ENCODE measurements at regions not wholly inside any gene's neighbourhood (a gene's known extent, or its start where the extent isn't known, plus 50 kb on each side); places are given as distances from the start of the nearest gene placed in this dataset.
A peak's percentile ranks its signal among the peaks of the same experiment; 100 is the strongest.

DNA sequence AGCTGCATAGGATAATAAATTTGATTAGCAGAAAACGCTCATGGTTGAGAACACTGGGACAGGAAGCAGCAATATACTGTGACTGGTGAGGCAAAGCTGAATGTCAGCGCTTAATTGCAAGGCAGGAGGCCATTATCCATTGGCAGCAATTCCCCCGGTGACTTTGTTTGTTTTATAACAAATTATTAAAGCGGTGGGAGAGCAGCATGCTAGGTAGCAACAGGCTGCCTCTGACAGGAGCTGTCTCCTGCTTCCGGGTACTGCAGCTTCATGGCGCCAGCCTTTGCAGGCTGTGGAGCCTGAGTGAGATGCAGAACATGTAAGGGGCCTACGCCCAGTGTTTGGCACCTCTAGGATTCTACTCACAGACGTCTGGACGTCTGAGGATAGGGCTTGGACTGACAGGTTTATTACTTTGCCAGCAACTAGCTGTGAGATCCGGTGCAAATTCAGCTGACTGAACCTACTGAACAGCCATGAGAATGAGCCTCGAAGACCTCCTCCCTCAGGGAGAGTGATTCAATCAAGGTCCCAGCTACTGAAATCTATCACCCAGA lies 82.1 kb upstream of the SSTR1 start:
- DNase-seq: no peak

DNA sequence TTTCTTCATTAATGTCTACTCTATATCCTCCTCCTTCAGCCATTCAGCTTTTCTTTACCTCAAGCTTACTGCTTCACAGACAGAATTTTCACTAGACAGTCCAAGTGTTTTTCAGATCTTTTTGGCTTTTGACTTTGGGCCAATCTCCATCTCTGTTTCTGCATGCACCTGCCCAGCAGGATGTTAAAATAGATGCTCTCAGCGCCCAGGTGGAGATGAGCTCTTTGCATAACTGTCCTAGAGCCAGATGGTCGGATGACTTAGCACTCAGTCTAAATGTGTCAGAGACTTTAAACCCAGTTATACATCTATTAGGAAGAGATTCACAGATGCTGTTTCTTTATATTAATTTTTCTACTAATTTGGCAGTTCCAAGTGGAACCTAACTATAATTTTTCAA lies 80.3 kb upstream of the SSTR1 start:
- DNase-seq: no peak

DNA sequence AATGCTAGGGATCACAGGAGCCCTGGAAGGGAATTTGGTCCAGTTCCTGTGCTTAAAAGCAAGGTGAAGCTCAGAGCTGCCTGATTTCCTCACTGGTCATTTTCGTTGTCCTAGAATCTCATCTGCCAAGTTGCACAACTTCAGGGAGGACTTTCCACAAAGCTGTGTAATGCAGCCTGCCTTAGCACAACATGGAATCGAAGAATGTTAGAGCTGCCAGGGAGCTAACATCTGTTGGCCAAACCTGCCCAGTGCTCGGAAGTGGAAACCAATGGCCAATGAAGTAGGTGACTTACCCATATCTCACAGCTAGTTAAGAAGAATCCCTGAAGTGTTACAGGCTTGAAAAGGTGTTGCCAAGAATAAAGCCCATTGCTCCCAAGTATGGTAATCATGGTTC lies 79.9 kb upstream of the SSTR1 start:
- no peak for DNase-seq

DNA sequence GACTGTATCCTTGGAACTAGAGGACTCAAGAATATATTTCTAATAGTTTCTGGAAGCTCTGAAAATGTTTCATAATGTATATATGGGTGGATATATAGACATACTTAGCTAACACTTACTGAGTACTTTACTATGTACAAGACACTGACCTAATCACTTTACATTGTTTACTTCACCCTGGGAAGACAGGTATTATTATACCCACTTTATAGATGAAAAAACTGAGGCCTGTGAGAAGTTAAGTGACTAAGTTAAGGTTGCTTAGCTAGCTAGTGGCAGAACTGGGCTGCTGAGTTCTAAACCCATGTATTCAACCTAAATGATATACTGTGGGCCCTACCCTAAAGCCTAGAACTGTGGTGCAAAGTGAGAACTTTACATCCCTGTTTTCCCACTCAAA lies 79.1 kb upstream of the SSTR1 start:
- DNase-seq: no peak

DNA sequence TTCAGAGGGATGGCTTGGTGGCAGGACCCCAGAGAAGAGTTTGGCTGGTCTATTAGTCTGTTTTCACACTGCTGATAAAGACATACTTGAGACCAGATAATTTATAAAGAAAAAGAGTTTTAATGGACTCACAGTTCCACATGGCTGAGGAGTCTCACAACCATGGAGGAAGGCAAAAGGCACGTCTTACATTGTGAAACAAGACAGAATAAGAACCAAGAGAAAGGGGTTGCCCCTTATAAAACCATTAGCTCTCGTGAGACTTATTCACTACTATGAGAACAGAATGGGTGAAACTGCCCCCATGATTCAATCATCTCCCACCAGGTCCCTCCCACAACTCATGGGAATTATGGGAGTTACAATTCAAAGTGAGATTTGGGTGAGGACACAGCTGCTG lies 78.5 kb upstream of the SSTR1 start:
- no peak for DNase-seq

DNA sequence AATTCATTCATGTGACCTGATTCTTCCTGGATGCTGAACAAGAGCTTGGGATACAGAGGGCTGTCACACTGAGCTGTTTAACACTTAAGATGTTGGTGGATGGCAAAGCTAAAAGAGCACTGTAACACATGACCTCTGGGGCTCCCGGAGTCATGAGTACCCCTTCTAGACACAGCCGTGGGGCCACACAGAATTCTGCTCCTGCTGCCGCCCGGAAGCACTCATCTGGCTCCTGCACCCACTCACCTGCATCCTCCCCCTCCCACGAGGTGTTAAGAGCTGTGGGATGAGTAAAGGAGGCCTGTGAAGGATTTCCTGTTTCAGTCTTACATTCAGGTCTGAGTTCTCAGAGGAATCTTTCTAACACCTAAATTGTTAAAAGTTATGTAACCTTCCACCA lies 78.0 kb upstream of the SSTR1 start:
- peak; percentile 21 for DNase-seq

DNA sequence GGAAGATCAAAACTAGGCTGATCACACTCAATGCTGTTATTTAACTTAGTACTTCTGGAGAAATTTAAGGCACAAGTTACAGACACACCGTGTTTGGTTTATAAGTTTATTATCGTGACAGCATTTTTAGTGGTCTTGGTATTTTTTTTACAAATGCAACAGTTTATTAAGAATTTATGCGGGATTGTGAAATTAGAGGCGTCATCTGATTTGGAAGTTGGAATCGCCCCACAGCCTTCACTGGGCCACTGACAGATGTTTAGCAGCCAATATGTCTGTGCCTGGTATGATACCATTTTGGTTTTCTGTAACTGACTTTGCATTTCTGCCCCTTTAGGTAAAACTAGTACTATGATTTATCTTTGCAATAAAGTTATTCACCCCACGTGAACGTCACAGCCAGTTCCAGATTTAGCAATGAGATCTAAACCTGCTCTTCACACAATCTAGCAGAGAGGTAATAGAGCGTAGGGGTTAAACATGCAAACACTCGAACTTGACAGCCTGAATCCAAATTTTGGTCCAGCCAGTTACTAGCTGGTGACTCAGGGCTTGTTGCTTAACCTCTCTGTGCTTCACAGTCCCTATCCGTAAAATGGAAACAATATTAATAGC lies 73.2 kb upstream of the SSTR1 start:
- no peak for DNase-seq

DNA sequence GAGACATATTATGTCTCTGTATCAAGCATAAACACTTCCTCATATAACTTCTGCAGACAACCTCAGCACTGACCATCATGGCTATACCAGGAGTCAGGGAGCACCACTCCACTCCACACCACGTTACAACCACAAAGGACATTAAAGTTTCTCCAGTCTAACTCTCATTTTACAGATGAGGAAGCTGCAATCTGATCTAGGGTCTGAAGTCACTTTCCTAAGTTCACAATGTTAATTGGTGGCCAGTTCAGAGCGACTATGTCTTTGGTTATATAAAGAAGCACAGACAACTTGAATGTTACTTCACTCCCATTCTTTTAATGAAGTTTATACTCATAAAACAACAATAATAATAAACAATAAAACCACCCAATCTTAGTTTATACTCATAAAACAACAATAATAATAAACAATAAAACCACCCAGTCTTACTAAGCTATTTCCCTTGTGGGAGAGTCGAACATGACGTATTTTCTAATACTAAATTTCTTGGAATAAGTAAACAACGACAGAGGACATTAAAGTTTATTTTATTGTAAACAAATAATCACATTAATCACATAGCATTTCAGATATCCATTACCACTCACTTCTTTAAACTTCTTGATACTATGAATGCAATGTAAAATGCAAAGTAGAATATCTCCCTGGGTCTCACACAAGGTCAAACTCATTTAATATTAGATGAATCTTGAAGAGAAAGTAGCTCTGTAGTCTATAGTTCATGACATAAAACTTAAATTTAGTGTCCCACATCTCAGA lies 72.4 kb upstream of the SSTR1 start:
- DNase-seq: no peak

DNA sequence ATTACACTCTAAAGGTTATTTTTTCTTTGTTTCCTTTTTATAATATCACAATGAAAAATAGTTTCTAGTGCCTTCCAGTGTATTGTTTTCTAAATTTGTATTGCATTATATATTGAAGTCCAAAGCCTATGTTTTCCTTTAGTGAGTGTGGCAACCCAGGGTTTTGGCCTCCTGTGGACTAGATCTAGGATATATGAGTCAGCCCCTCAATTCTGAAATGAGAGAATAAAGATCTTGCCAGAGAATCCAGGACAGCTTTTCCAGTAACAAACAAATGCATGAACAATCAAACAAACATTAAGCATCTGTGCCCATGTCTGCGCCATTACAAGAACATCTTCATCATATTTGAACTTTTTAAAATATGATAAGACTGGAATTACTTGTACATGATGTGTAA lies 70.7 kb upstream of the SSTR1 start:
- DNase-seq: no peak

DNA sequence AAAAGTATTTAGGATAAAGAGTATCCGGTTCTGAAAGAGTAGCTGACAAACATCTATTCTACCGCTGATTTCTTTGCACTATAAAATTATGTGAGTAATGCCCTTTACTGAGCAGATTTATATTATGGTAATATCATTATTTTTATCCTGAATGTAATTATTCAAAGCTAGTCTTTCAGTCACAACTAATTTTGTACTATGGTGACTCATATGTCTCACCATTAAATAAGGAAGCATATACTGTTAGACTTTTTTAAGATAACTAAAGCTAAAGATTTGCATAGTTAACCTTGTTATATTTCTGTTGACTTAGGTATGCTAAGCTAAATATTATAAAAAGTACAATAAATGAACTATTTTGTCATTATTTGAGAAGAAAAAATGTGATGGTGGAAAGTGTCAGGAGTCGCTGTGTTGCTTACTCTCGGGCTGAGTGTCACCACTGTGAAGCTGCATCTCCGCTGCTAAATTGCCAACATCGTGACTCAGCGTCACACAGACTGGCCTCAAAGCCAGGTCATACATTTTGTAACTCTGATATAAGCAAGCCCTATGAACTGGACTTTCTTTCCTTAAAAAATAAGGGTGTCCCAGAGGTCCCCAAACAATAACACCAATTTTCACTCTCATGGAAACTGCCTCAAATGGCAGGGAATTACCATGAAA lies 69.1 kb upstream of the SSTR1 start:
- no peak for DNase-seq

DNA sequence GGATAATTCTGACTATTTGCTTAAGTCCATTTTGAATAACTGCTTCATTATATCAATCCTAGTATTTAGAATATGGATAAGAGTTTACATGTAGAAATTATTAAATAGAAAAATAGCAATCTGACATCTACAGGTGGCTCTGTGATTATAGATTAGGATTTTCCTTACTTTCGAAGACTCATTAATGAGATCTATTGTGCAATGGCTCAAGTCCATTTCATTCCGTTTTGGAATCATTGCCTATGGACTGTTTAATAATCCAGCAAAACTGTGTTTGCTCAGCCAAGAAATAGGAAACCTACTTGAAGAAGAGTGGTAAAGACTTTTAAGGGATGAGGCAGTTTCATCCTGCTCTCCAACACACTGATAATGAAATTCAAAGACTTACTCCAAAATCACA lies 67.8 kb upstream of the SSTR1 start:
- no peak for DNase-seq

DNA sequence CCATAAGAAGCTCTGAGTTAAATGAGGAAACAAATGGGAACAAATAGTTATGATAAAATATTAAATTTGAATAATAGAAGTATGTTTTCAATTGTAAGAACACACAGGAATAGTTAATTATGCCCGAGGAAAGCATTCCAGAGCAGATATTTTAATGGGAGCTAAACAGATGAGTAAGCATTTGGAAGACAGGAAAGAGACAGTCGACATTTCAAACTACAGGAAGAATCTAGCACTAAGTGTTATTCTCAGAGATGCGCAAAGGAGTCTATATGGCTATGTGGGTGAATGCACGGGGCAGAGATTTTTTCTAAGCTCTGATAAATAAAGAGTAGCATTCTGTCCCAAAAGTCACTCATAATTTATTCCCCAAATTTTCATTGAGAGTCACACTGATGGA lies 64.5 kb upstream of the SSTR1 start:
- no peak for DNase-seq

DNA sequence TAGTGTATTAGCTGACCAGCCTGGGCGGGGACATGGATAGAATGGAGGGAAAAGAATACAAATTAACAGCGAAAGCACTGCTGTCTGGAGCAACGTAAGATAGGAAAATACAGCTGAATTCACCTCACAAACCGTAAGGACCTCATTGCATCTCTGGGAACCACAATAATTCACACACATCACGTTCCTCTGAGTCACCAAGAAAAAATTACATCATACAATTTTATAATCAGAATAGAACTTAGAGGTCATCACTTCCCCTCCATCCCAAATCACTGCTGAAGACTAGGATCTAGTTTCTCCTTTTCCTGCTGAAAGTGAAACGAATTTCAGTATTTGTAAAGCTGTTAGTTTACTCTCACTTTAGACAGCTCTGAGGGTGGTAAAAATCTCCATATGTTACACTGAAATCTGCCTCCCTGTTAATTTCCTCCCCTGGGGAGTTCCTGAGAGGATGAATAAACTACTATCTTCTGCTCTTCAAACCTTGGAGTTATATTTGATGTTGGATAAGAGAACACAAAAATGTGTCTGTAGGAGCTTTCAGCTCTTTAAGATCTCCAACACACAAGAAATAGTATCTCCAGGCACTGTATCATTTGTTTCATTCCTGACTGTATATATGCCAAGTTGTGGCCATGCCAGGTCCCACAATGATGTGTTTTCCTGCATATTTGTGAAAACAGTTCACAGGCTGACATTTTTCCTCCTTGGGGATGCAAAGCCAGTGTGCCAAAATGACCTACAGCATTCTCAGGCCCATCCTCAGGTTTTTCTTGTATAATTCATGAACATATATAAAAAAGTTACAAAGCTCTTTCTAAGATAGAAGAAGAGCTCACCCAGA lies 63.8 kb upstream of the SSTR1 start:
- no peak for DNase-seq

DNA sequence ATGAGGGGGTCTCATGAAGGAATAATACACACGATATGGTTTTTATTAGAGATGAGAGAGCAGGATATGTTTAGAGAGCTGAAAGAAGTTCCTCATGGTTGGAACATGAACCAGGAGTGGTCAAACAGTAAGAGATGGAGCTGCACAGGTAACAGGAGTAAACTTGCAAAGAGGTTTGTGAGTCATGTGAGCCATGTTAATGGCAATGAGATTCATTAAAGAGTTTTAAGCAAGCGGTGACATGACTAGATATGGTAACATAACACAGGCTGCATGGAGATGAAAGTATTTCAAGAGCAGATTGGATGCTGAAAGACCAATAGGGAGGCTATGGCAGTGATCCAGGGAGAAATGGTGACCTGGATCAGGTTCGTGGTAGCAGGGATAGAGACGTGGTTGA lies 62.6 kb upstream of the SSTR1 start:
- DNase-seq: no peak

DNA sequence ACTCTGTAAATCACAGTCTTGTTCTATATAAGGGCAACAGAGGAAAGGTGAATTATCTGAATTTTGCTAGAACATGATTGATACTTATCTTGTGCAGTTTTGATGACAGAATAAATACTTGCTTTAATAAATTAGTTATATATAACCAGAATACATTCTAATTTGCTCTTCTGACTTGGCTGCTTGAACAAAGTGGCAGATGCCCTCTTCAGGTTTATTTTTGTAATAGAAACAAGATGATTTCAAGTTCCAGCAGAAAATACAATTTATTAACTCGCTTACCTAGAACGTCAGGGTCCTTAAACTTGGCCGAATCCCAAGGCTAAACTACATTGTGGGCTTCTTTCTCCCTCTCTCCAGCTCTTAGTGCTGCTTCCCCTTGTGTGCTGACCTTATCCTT lies 57.6 kb upstream of the SSTR1 start:
- DNase-seq: no peak

Data from stimulated activated CD4-positive, alpha-beta T cell treated with anti-CD3 and anti-CD28 coated beads, Interleukin-4, amount 100 ng/mL, for 1 hour (primary cell).